Gastrocnemius medialis (tissue), 4 donors: ENCODE measurements at regions not wholly inside any gene's neighbourhood (a gene's known extent, or its start where the extent isn't known, plus 50 kb on each side); places are given as distances from the start of the nearest gene placed in this dataset.

Source experiments
- ATAC-seq, 2 donors: fragments of 150-250 bp; one replicate each; pipeline ENCODE4 v1.9.1; 2016
- DNase-seq, 2 donors: peaks; one replicate each; pipeline ENCODE4 v3.0.0-alpha.2; 2019
- H3K27ac ChIP-seq, 4 donors: fragments of 200-600 bp; sonication (generic); 1 replicate in 1 of 4; 2 replicates in 3 of 4; pipeline ENCODE4 v1.5.1; 2016 to 2018; ENCODE audit warnings: mild to moderate bottlenecking in 2 of 4, moderate library complexity in 1 of 4
- H3K27me3 ChIP-seq, 3 donors: fragments of 200-600 bp; sonication (generic) in 2 of 3; 1 replicate in 1 of 3; 2 replicates in 2 of 3; pipeline versions ENCODE4 v1.5.1 to v1.6.0; 2016 to 2019; ENCODE audit warnings: mild to moderate bottlenecking in 1 of 3, moderate library complexity in 1 of 3
- H3K36me3 ChIP-seq, 2 donors: fragments of 200-600 bp; sonication (generic) in 1 of 2; one replicate each; pipeline ENCODE4 v1.5.1; 2017 to 2018
- H3K4me1 ChIP-seq, 2 donors: fragments of 200-600 bp; sonication (generic) in 1 of 2; one replicate each; pipeline ENCODE4 v1.5.1; 2016 to 2017; ENCODE audit warnings: mild to moderate bottlenecking in 2 of 2
- H3K4me3 ChIP-seq, 4 donors: fragments of 200-600 bp; sonication (generic) in 3 of 4; 1 replicate in 1 of 4; 2 replicates in 3 of 4; pipeline ENCODE4 v1.5.1; 2016 to 2019; ENCODE audit warnings: mild to moderate bottlenecking in 2 of 4
- H3K9me3 ChIP-seq, 3 donors: fragments of 200-600 bp; sonication (generic) in 2 of 3; 1 replicate in 1 of 3; 2 replicates in 2 of 3; pipeline ENCODE4 v1.5.1; 2016 to 2019
- CTCF ChIP-seq, 5 experiments: fragments of 450-650 bp in 3 of 5; fragments of 200-600 bp in 2 of 5; sonication (generic) in 2 of 5; IDR thresholded peaks in 4 of 5; conservative IDR thresholded peaks in 1 of 5; 1 replicate in 4 of 5; 2 replicates in 1 of 5; pipeline ENCODE4 v1.5.1; 2016 to 2019; ENCODE audit warnings: antibody characterized with exemption in 5 of 5, mild to moderate bottlenecking in 3 of 5, moderate library complexity in 3 of 5
- POLR2A ChIP-seq, 2 donors: fragments of 450-650 bp; IDR thresholded peaks; one replicate each; pipeline ENCODE4 v1.6.1; 2017; ENCODE audit warnings: antibody characterized with exemption in 2 of 2, mild to moderate bottlenecking in 2 of 2, moderate library complexity in 2 of 2
- in situ Hi-C, 4 donors: fragments of 200-750 bp; cut with MboI; loops; one replicate each; pipeline versions ENCODE4 v1.15.0 to v1.8.0; 2017; ENCODE audit warnings: low sequenced_read_pairs in 4 of 4
- intact Hi-C: fragments of 100-400 bp; cut with DNase I; formaldehyde crosslinking; loops from one replicate; pipeline ENCODE4 v1.15.1; 2023; ENCODE audit warnings: low total_unique reads

- intact Hi-C loops (no loop called here), in situ Hi-C loops (no loop called here)
- Histone ChIP-seq H3K27me3 (no peaks in the 10 kb centered on the region), H3K36me3 (no peaks in the 10 kb centered on the region), H3K4me1 (no peaks in the 10 kb centered on the region), H3K4me3 (no peak overlapping the region), H3K27ac (no peak overlapping the region), H3K9me3 (no peaks in the 10 kb centered on the region)
- DNase-seq (no peak), ATAC-seq (no peak)
- no peak for TF ChIP-seq CTCF (IDR thresholded peaks at IDR 0.05 in 4 of 5, conservative IDR thresholded peaks at IDR 0.05 in 1 of 5)
Measured at GRCh38 chr4:92136434-92136833, 167.3 kb upstream of the GRID2 start.

DNA sequence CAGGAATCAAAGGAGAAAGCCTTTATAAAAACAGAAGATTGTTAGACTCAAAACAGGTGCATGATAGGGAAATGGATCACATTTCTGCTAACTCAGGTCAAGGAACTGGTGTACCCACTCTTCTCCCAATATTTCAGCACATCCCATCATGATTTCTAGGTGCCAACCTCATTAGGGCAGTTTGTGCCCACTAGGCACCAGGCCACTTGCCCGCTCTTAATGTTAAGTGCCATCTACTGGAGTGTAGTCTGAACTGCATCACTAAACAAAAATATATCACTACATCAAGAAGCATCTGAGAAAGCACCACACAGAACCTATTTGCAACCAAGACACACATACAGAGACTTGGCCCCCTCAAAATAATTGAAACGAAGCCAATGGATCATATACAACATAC is 140.4 kb upstream of the GRID2 start:
- intact Hi-C loops = no loop called here
- Histone ChIP-seq H3K4me3 (no peak overlapping the region), H3K27me3 (no peaks in the 10 kb centered on the region), H3K36me3 (no peaks in the 10 kb centered on the region), H3K9me3 (no peaks in the 10 kb centered on the region), H3K27ac (no peak overlapping the region), H3K4me1 (no peaks in the 10 kb centered on the region)
- in situ Hi-C loops = no loop called here
- ATAC-seq = no peak
- DNase-seq = no peak
- TF ChIP-seq POLR2A (IDR thresholded peaks at IDR 0.05) (no peak), CTCF (IDR thresholded peaks at IDR 0.05 in 4 of 5, conservative IDR thresholded peaks at IDR 0.05 in 1 of 5) (no peak)

- H3K9me3 ChIP-seq = no peaks in the 10 kb centered on the region
- H3K36me3 ChIP-seq = no peaks in the 10 kb centered on the region
- H3K4me3 ChIP-seq = no peak overlapping the region
- TF ChIP-seq POLR2A (IDR thresholded peaks at IDR 0.05) (no peak), CTCF (IDR thresholded peaks at IDR 0.05 in 4 of 5, conservative IDR thresholded peaks at IDR 0.05 in 1 of 5) (no peak)
- no peak overlapping the region for H3K27ac ChIP-seq
- intact Hi-C loops = no loop called here
- H3K4me1 ChIP-seq = no peaks in the 10 kb centered on the region
- ATAC-seq = no peak
- in situ Hi-C loops = no loop called here
- no peak for DNase-seq
- H3K27me3 ChIP-seq = no peaks in the 10 kb centered on the region
Measured at GRCh38 chr4:92170340-92170739, 133.4 kb upstream of the GRID2 start.

DNA sequence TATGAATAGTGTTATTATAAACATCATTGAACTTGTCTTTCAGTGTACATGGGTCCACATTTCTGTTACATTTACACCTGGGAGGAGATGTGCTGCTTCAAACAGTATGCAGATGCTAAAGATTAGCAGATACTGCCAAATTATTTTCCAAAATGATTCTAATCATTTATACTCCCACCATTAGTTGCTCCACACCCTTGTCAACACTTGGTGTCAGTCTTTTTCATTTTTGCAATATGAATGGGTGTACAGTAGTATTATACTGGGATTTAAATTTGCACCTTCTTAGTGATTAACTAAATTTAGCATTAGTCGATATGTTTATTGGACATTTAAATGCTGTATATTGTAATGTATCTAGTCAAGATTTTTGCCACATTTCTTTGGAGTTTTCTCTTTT is 131.6 kb upstream of the GRID2 start:
- no peak overlapping the region for H3K27ac ChIP-seq
- ATAC-seq (no peak), DNase-seq (no peak)
- TF ChIP-seq POLR2A (IDR thresholded peaks at IDR 0.05) = no peak
- no peak for TF ChIP-seq CTCF (IDR thresholded peaks at IDR 0.05 in 4 of 5, conservative IDR thresholded peaks at IDR 0.05 in 1 of 5)
- in situ Hi-C loops (no loop called here), intact Hi-C loops (no loop called here)
- no peaks in the 10 kb centered on the region for H3K27me3 ChIP-seq
- H3K4me3 ChIP-seq = no peak overlapping the region
- H3K9me3 ChIP-seq = no peaks in the 10 kb centered on the region
- no peaks in the 10 kb centered on the region for H3K36me3 ChIP-seq
- H3K4me1 ChIP-seq = no peaks in the 10 kb centered on the region

DNA sequence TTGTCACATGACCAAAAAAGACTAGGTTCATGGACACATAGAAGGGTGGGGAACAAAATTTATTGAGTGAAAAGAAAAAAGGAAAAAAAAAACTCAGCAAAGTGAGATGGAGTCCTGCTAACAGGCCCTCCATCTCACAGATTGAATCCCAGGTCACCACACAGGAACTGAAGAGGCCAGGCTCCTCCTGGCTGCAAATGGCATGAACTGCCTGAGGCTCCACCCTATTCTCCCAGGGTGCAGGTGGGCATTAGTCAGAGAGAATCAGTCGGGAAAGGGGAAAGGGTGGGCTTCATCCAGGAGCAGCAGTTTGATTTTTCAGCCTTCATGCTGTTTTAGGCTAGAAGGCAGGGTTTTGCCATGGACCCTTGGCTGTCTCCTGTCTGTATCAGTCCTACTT is 128.5 kb upstream of the GRID2 start:
- Histone ChIP-seq H3K36me3 (no peaks in the 10 kb centered on the region), H3K4me3 (no peak overlapping the region), H3K27ac (no peak overlapping the region), H3K4me1 (no peaks in the 10 kb centered on the region), H3K27me3 (no peaks in the 10 kb centered on the region), H3K9me3 (no peaks in the 10 kb centered on the region)
- in situ Hi-C loops = no loop called here
- intact Hi-C loops = no loop called here
- no peak for TF ChIP-seq CTCF (IDR thresholded peaks at IDR 0.05 in 4 of 5, conservative IDR thresholded peaks at IDR 0.05 in 1 of 5)
- no peak for TF ChIP-seq POLR2A (IDR thresholded peaks at IDR 0.05)
- ATAC-seq (no peak), DNase-seq (no peak)
